ENCODE measurements at regions not wholly inside any gene's neighbourhood (a gene's known extent, or its start where the extent isn't known, plus 50 kb on each side); places are given as distances from the start of the nearest gene placed in this dataset.

- TF ChIP-seq CTCF (IDR thresholded peaks at IDR 0.05) (no peak), POLR2A (IDR thresholded peaks at IDR 0.05) (no peak)
These were observed 156.2 kb upstream of the PIK3C3 start for GRCh38 chr18:41798879-41799278.

Data from testis (tissue), 2 donors.